ENCODE measurements at regions not wholly inside any gene's neighbourhood (a gene's known extent, or its start where the extent isn't known, plus 50 kb on each side); places are given as distances from the start of the nearest gene placed in this dataset.

- no peak for DNase-seq
These were observed 52.4 kb upstream of the FICD start for GRCh38 chr12:108462686-108463085.

GRCh38 chr12:108461058-108461660 is 53.9 kb upstream of the FICD start:
- DNase-seq: no peak

GRCh38 chr12:108459149-108459548 is 55.9 kb upstream of the FICD start:
- DNase-seq: no peak

GRCh38 chr12:108457734-108458361 is 57.2 kb upstream of the FICD start:
- no peak for DNase-seq

- DNase-seq: peak; percentile 60
These were observed 57.9 kb upstream of the FICD start for GRCh38 chr12:108457006-108457733.

- DNase-seq: no peak
These were observed 59.4 kb upstream of the FICD start for GRCh38 chr12:108455706-108456105.

GRCh38 chr12:108454539-108455139 is 60.4 kb upstream of the FICD start:
- DNase-seq: no peak

- DNase-seq: peak; percentile 18
These were observed 65.6 kb upstream of the FICD start for GRCh38 chr12:108449478-108449877.

- DNase-seq: no peak
These were observed 66.8 kb upstream of the FICD start for GRCh38 chr12:108448246-108448645.

- no peak for DNase-seq
These were observed 67.8 kb upstream of the FICD start for GRCh38 chr12:108447168-108447832.

- DNase-seq: no peak
These were observed 68.3 kb upstream of the FICD start for GRCh38 chr12:108446766-108447165.

GRCh38 chr12:108442910-108443309 is 72.2 kb upstream of the FICD start:
- no peak for DNase-seq

- DNase-seq: no peak
These were observed 73.0 kb upstream of the FICD start for GRCh38 chr12:108442067-108442466.

GRCh38 chr12:108441549-108441948 is 73.5 kb upstream of the FICD start:
- DNase-seq: no peak

GRCh38 chr12:108440736-108441135 is 74.3 kb upstream of the FICD start:
- DNase-seq: no peak

- no peak for DNase-seq
These were observed 76.4 kb upstream of the FICD start for GRCh38 chr12:108438667-108439066.

GRCh38 chr12:108432423-108433121 is 82.5 kb upstream of the FICD start:
- DNase-seq: no peak

GRCh38 chr12:108430926-108431325 is 84.2 kb upstream of the FICD start:
- no peak for DNase-seq

GRCh38 chr12:108430245-108430644 is 84.8 kb upstream of the FICD start:
- no peak for DNase-seq

- no peak for DNase-seq
These were observed 86.2 kb upstream of the CMKLR1 start for GRCh38 chr12:108425238-108425795.

- no peak for DNase-seq
These were observed 85.7 kb upstream of the CMKLR1 start for GRCh38 chr12:108424816-108425215.

GRCh38 chr12:108424026-108424425 is 84.9 kb upstream of the CMKLR1 start:
- no peak for DNase-seq

Measured in NCI-H748 treated with DMSO at 0.1 percent for 48 hours (cell line).